Right atrium auricular region (tissue), 2 donors: ENCODE measurements at regions not wholly inside any gene's neighbourhood (a gene's known extent, or its start where the extent isn't known, plus 50 kb on each side); places are given as distances from the start of the nearest gene placed in this dataset.
"Not testable (repeated sequence)": the region's sequence is repeated elsewhere in the genome, so short reads cannot be mapped to it uniquely, and the experiment has no call there.

Experiments used
- DNase-seq: peaks from one replicate; pipeline ENCODE4 v3.0.0-alpha.2; 2019; ENCODE audit warnings: low spot score
- H3K27ac ChIP-seq, 2 donors: fragments of 200-600 bp; sonication (generic); 1 replicate in 1 of 2; 2 replicates in 1 of 2; pipeline ENCODE4 v1.5.1; 2016 to 2019
- H3K27me3 ChIP-seq, 2 donors: fragments of 200-600 bp; sonication (generic); one replicate each; pipeline versions ENCODE4 v1.5.1 to v1.6.0; 2017 to 2019
- H3K36me3 ChIP-seq: fragments of 200-600 bp; sonication (generic); one replicate; pipeline ENCODE4 v1.5.1; 2016
- H3K4me1 ChIP-seq, 2 donors: fragments of 200-600 bp; sonication (generic); one replicate each; pipeline versions ENCODE4 v1.5.1 to v1.6.0; 2017 to 2019
- H3K4me3 ChIP-seq, 2 donors: fragments of 200-600 bp; sonication (generic); 1 replicate in 1 of 2; 2 replicates in 1 of 2; pipeline ENCODE4 v1.5.1; 2017 to 2019; ENCODE audit warnings: mild to moderate bottlenecking in 1 of 2, moderate library complexity in 1 of 2
- H3K9me3 ChIP-seq, 2 donors: fragments of 200-600 bp; sonication (generic); one replicate each; pipeline ENCODE4 v1.5.1; 2019
- CTCF ChIP-seq, 2 donors: fragments of 200-600 bp; sonication (generic); IDR thresholded peaks; one replicate each; pipeline ENCODE4 v1.5.1; 2019; ENCODE audit warnings: antibody characterized with exemption in 2 of 2

DNA sequence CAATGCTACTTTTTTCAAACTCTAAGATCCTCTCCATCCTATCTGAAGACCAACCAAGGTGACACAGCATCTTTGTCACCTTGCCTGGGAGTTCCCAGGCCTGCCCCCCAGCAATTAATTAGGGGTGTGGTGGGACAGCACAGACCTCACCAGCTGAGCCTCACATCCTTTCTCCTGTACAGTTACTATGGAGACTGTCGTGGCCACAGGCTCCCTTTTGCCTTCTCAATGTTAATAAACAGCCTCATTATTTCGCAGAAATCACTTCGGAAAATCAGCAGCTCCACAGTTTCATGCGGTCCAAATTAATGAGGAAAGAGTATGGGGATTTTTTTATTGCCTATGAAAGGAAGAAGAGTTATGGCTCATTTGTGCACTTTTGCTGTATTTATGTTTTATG, 378.3 kb downstream of the NPHP4 start:
- no peak overlapping the region for H3K27ac ChIP-seq
- no peaks in the 10 kb centered on the region for H3K27me3 ChIP-seq
- H3K4me3 ChIP-seq, result no peak overlapping the region
- peaks cover 0 to 4% of the 10 kb centered on the region in 2 donors for H3K9me3 ChIP-seq
- H3K4me1 ChIP-seq, result no peaks in the 10 kb centered on the region
- no peak for DNase-seq
- no peaks in the 10 kb centered on the region for H3K36me3 ChIP-seq
- no peak for TF ChIP-seq CTCF (IDR thresholded peaks at IDR 0.05)

DNA sequence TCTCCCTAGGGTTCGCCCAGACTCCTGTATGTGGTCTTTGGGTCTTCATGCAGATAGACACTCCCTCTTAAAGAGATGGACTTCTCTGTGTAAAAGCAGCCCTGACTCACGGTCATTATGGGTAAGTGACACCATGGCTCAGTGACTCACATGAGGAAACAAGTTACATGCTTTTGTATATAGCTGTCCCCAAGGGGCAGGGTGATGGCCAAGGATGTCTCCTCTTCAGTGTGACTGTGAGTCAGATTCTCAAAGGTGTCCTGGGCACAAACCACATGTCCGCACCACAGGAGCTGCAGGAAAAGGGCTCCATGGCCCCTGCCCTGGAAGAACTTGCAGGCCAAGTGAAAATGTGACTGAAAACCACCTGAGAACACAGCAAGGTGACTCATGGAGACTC, 380.4 kb downstream of the NPHP4 start:
- Histone ChIP-seq H3K4me1 (no peaks in the 10 kb centered on the region), H3K9me3 (peaks cover 0 to 12% of the 10 kb centered on the region in 2 donors), H3K27ac (no peak overlapping the region), H3K4me3 (no peak overlapping the region), H3K27me3 (no peaks in the 10 kb centered on the region), H3K36me3 (no peaks in the 10 kb centered on the region)
- no peak for TF ChIP-seq CTCF (IDR thresholded peaks at IDR 0.05)
- DNase-seq, result no peak

DNA sequence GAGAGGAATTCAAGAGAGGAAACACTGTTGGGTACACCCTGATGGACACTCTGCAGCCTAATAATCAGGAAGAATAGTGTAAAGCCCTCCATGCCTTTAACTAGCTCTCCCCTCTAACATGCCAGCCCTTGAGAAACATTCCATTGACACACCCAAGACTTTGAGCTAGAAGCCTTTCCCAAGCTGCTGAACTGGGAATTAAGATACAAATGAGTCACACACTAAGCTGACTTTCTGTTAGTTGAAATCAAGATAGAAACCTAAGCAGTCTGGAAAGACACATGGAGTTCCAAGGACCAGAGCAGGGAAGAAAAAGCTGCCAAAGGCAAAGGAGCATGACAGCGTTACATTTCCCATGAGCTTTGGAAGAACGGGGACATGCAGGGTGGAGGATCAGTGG, 380.8 kb downstream of the NPHP4 start:
- Histone ChIP-seq H3K27me3 (no peaks in the 10 kb centered on the region), H3K27ac (no peak overlapping the region), H3K36me3 (no peaks in the 10 kb centered on the region), H3K9me3 (peaks cover 0 to 12% of the 10 kb centered on the region in 2 donors), H3K4me3 (no peak overlapping the region), H3K4me1 (no peaks in the 10 kb centered on the region)
- no peak for DNase-seq
- TF ChIP-seq CTCF (IDR thresholded peaks at IDR 0.05), result no peak

DNA sequence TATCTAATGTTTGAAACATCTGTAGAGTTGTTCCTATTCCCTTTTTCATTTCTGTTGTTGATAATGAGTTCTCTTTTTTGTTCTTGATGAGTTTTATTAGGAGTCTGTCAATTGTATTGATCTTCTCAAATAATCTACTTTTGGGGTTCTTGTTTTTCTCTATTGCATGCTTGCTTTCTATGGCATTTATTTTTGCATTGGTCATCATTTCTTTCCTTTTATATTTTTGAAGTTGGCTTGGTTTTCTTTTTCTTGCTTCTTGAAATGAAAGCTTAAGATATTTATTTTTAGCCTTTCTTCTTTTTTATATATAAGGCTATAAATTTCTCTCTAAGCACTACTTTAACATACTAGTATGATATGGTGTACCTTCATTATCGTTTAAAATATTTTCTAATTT, 381.8 kb downstream of the NPHP4 start:
- H3K4me3 ChIP-seq, result no peak overlapping the region
- TF ChIP-seq CTCF (IDR thresholded peaks at IDR 0.05), result no peak
- DNase-seq, result no peak
- H3K36me3 ChIP-seq, result no peaks in the 10 kb centered on the region
- no peak overlapping the region for H3K27ac ChIP-seq
- H3K4me1 ChIP-seq, result no peaks in the 10 kb centered on the region
- H3K27me3 ChIP-seq, result no peaks in the 10 kb centered on the region
- peaks cover 0 to 12% of the 10 kb centered on the region in 2 donors for H3K9me3 ChIP-seq

DNA sequence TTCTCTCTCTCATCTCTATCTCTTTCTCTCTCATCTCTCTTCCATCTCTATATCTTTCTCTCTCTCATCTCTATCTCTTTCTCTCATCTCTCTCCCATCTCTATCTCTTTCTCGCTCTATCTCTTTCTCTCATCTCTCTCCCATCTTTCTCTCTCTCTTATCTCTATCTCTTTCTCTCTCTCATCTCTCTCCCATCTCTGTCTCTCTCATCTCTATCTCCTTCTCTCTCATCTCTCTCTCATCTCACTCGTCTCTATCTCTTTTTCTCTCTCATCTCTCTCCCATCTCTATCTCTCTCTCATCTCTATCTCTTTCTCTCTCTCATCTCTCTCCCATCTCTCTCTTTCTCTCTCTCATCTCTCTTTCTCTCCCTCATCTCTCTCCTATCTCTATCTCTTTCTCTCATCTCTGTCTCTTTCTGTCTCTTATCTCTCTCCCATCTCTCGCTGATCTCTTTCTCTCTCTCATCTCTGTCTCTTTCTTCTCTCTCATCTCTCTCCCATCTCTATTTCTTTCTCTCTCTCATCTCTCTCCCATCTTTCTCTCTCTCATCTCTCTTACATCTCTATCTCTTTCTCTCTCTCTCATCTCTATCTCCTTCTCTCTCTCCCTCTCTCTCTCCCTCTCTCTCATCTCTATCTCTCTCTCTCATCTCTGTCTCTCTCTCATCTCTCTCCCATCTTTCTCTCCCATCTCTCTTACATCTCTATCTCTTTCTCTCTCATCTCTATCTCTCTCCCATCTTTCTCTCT, 388.7 kb downstream of the NPHP4 start:
- Histone ChIP-seq H3K4me1 (no peaks in the 10 kb centered on the region), H3K4me3 (no peak overlapping the region), H3K36me3 (no peaks in the 10 kb centered on the region), H3K9me3 (peaks cover 0 to 8% of the 10 kb centered on the region in 2 donors), H3K27me3 (no peaks in the 10 kb centered on the region), H3K27ac (no peak overlapping the region)
- no peak for DNase-seq
- TF ChIP-seq CTCF (IDR thresholded peaks at IDR 0.05), result no peak

GRCh38 chr1:5602718-5603117, 389.5 kb downstream of the NPHP4 start:
- H3K27ac ChIP-seq, H3K9me3 ChIP-seq, DNase-seq, H3K4me3 ChIP-seq, H3K27me3 ChIP-seq, H3K36me3 ChIP-seq, H3K4me1 ChIP-seq: not testable (repeated sequence)
